GM18907 (cell line): ENCODE measurements at regions not wholly inside any gene's neighbourhood (a gene's known extent, or its start where the extent isn't known, plus 50 kb on each side); places are given as distances from the start of the nearest gene placed in this dataset.
"Not testable (repeated sequence)": the region's sequence is repeated elsewhere in the genome, so short reads cannot be mapped to it uniquely, and the experiment has no call there.

Experiments used
- ATAC-seq: cut with Tn5 transposase; IDR thresholded peaks from one replicate; pipeline ENCODE4 v1.9.1; 2021; ENCODE audit warnings: mild to moderate bottlenecking, moderate library complexity; ENCODE audit not compliant: unreplicated experiment

GRCh38 chr3:23701716-23702597 lies 103.8 kb upstream of the UBE2E1 start:
- ATAC-seq: no peak

- no peak for ATAC-seq
Measured at GRCh38 chr3:23704298-23704697, 101.5 kb upstream of the UBE2E1 start.

- ATAC-seq: no peak
Measured at GRCh38 chr3:23706111-23706510, 99.6 kb upstream of the UBE2E1 start.

GRCh38 chr3:23709987-23710386 lies 95.8 kb upstream of the UBE2E1 start:
- ATAC-seq: no peak

- no peak for ATAC-seq
Measured at GRCh38 chr3:23710555-23710954, 95.2 kb upstream of the UBE2E1 start.

- peak; percentile 95 for ATAC-seq
Measured at GRCh38 chr3:23711916-23712494, 93.8 kb upstream of the UBE2E1 start.

- no peak for ATAC-seq
Measured at GRCh38 chr3:23712656-23713559, 92.8 kb upstream of the UBE2E1 start.

- no peak for ATAC-seq
Measured at GRCh38 chr3:23713641-23714040, 92.1 kb upstream of the UBE2E1 start.

GRCh38 chr3:23720059-23720458 lies 85.7 kb upstream of the UBE2E1 start:
- ATAC-seq: no peak

- ATAC-seq: no peak
Measured at GRCh38 chr3:23720885-23721284, 84.9 kb upstream of the UBE2E1 start.

GRCh38 chr3:23723141-23723540 lies 82.6 kb upstream of the UBE2E1 start:
- no peak for ATAC-seq

- ATAC-seq: peak; percentile 49
Measured at GRCh38 chr3:23723930-23724329, 81.8 kb upstream of the UBE2E1 start.

GRCh38 chr3:23726811-23727548 lies 78.8 kb upstream of the UBE2E1 start:
- ATAC-seq: peak; percentile 79

- no peak for ATAC-seq
Measured at GRCh38 chr3:23728601-23729117, 77.1 kb upstream of the UBE2E1 start.

- not testable (repeated sequence) for ATAC-seq
Measured at GRCh38 chr3:23729362-23729761, 76.4 kb upstream of the UBE2E1 start.

- ATAC-seq: no peak
Measured at GRCh38 chr3:23734481-23734880, 71.3 kb upstream of the UBE2E1 start.

- no peak for ATAC-seq
Measured at GRCh38 chr3:23735062-23735461, 70.7 kb upstream of the UBE2E1 start.

GRCh38 chr3:23735535-23736326 lies 70.0 kb upstream of the UBE2E1 start:
- ATAC-seq: no peak

- ATAC-seq: no peak
Measured at GRCh38 chr3:23738944-23739343, 66.8 kb upstream of the UBE2E1 start.

- no peak for ATAC-seq
Measured at GRCh38 chr3:23739536-23739935, 66.2 kb upstream of the UBE2E1 start.
